H1 (cell line): ENCODE measurements at regions not wholly inside any gene's neighbourhood (a gene's known extent, or its start where the extent isn't known, plus 50 kb on each side); places are given as distances from the start of the nearest gene placed in this dataset.
A peak's percentile ranks its signal among the peaks of the same experiment; 100 is the strongest.

ENCODE experiments used
- CTCF ChIA-PET: fragments of 300-600 bp; sonication (Branson Sonifier 250); formaldehyde crosslinking; loops from one replicate; lab custom pipeline; 2021; ENCODE audit not compliant: partially characterized antibody; lab: Charles Lee
- POLR2A ChIA-PET: fragments of 300-600 bp; sonication (Branson Sonifier 250); formaldehyde crosslinking; loops from one replicate; lab custom pipeline; 2021; ENCODE audit warnings: inconsistent platforms; ENCODE audit not compliant: partially characterized antibody; lab: Charles Lee
- DNase-seq, 2 experiments: peaks; one replicate each; pipeline versions ENCODE4 v3.0.0 to v3.0.0-alpha.2; 2010 to 2022; ENCODE audit warnings: low spot score in 2 of 2, low read depth in 1 of 2, mixed read lengths in 1 of 2
- FAIRE-seq: peaks from 2 replicates; lab custom pipeline; 2011; peaks lifted over from hg19 to GRCh38; lab: Jason Lieb, UNC
- H2AFZ ChIP-seq: 2 replicates; pipeline ENCODE4 v1.8.1; 2012; ENCODE audit warnings: low read length, inconsistent platforms
- H2AK5ac ChIP-seq: 2 replicates; pipeline ENCODE4 v1.6.1; 2013; ENCODE audit warnings: low read depth, low read length
- H2BK120ac ChIP-seq: replicated peaks from 2 replicates; pipeline ENCODE3; 2013; ENCODE audit warnings: low read depth, low read length, inconsistent platforms
- H2BK12ac ChIP-seq: 2 replicates; pipeline ENCODE4 v1.6.1; 2013; ENCODE audit warnings: low read depth, low read length
- H2BK15ac ChIP-seq: 2 replicates; pipeline ENCODE4 v1.6.1; 2013; ENCODE audit warnings: low read length
- H2BK20ac ChIP-seq: 2 replicates; pipeline ENCODE4 v1.6.1; 2013; ENCODE audit warnings: low read length
- H2BK5ac ChIP-seq: 2 replicates; pipeline ENCODE4 v1.6.1; 2013; ENCODE audit warnings: low read depth, low read length
- H3K14ac ChIP-seq: 2 replicates; pipeline ENCODE4 v1.6.1; 2013; ENCODE audit warnings: inconsistent platforms; ENCODE audit not compliant: insufficient read length
- H3K18ac ChIP-seq: 2 replicates; pipeline ENCODE4 v1.6.1; 2013; ENCODE audit warnings: low read length; ENCODE audit errors: extremely low read depth
- H3K23ac ChIP-seq: 2 replicates; pipeline ENCODE4 v1.6.1; 2013; ENCODE audit warnings: inconsistent platforms; ENCODE audit not compliant: insufficient read length
- H3K23me2 ChIP-seq: 2 replicates; pipeline ENCODE4 v1.6.1; 2013; ENCODE audit warnings: low read depth, low read length
- H3K27ac ChIP-seq: 2 replicates; pipeline ENCODE4 v1.6.1; 2011; ENCODE audit warnings: low read depth, low read length, inconsistent platforms
- H3K27me3 ChIP-seq, 4 experiments: replicated peaks in 1 of 4; 1 replicate in 1 of 4; 2 replicates in 3 of 4; pipeline versions ENCODE4 v1.6.1 to v1.8.1; 2011 to 2013; ENCODE audit warnings: low read length in 3 of 4, mild to moderate bottlenecking in 3 of 4, inconsistent platforms in 2 of 4, mixed read lengths in 2 of 4, moderate library complexity in 1 of 4; ENCODE audit not compliant: control insufficient read depth in 3 of 4, insufficient read depth in 3 of 4; ENCODE audit errors: extremely low read depth in 1 of 4
- H3K36me3 ChIP-seq, 4 experiments: 2 replicates each; pipeline versions ENCODE4 v1.6.1 to v1.8.1; 2011 to 2013; ENCODE audit warnings: mild to moderate bottlenecking in 4 of 4, low read length in 3 of 4, moderate library complexity in 2 of 4, control low read depth in 1 of 4, inconsistent platforms in 1 of 4; ENCODE audit not compliant: insufficient read depth in 4 of 4, control insufficient read depth in 2 of 4
- H3K4ac ChIP-seq: replicated peaks from 2 replicates; pipeline ENCODE3; 2013; ENCODE audit warnings: low read length, low read depth, mixed read lengths, inconsistent platforms; ENCODE audit not compliant: insufficient read length
- H3K4me1 ChIP-seq, 4 experiments: replicated peaks in 1 of 4; 1 replicate in 1 of 4; 2 replicates in 3 of 4; pipeline versions ENCODE4 v1.6.1 to v1.8.1; 2011 to 2013; ENCODE audit warnings: low read length in 3 of 4, inconsistent platforms in 2 of 4, mixed read lengths in 1 of 4; ENCODE audit not compliant: insufficient read depth in 4 of 4, control insufficient read depth in 3 of 4
- H3K4me2 ChIP-seq, 2 experiments: 2 replicates each; pipeline versions ENCODE4 v1.6.1 to v1.8.1; 2011 to 2013; ENCODE audit warnings: low read depth in 2 of 2, low read length in 2 of 2, control low read depth in 1 of 2, inconsistent platforms in 1 of 2, mild to moderate bottlenecking in 1 of 2; ENCODE audit not compliant: insufficient read depth in 1 of 2
- H3K4me3 ChIP-seq, 4 experiments: fragments of 200-600, 300-600 bp in 1 of 4; sonication (generic), shearing (Covaris generic), sonication (Bioruptor Twin) in 1 of 4; 2 replicates each; pipeline versions ENCODE4 v1.5.1 to v1.8.1; 2011 to 2016; ENCODE audit warnings: low read length in 4 of 4, low read depth in 3 of 4, control low read depth in 2 of 4, inconsistent platforms in 2 of 4, mild to moderate bottlenecking in 2 of 4, mixed read lengths in 1 of 4, moderate library complexity in 1 of 4; ENCODE audit not compliant: insufficient read depth in 2 of 4; ENCODE audit errors: extremely low read depth in 1 of 4
- H3K56ac ChIP-seq: replicated peaks from 2 replicates; pipeline ENCODE3; 2013; ENCODE audit warnings: low read depth, mild to moderate bottlenecking, mixed read lengths, low read length, inconsistent platforms; ENCODE audit not compliant: insufficient read length
- H3K79me1 ChIP-seq: 2 replicates; pipeline ENCODE4 v1.6.1; 2013; ENCODE audit warnings: low read depth, low read length, control low read depth
- H3K79me2 ChIP-seq, 2 experiments: 2 replicates each; pipeline versions ENCODE4 v1.6.1 to v1.8.1; 2012 to 2013; ENCODE audit warnings: low read length in 2 of 2, mild to moderate bottlenecking in 2 of 2, inconsistent platforms in 1 of 2; ENCODE audit not compliant: insufficient read depth in 2 of 2, control insufficient read depth in 1 of 2
- H3K9ac ChIP-seq, 4 experiments: replicated peaks in 1 of 4; 1 replicate in 1 of 4; 2 replicates in 3 of 4; pipeline versions ENCODE4 v1.6.1 to v1.8.1; 2011 to 2013; ENCODE audit warnings: low read depth in 3 of 4, low read length in 3 of 4, control low read depth in 2 of 4, mild to moderate bottlenecking in 2 of 4, moderate library complexity in 2 of 4, inconsistent platforms in 1 of 4; ENCODE audit errors: extremely low read depth in 1 of 4
- H3K9me3 ChIP-seq, 2 experiments: 2 replicates each; pipeline versions ENCODE4 v1.6.1 to v1.8.1; 2012 to 2013; ENCODE audit warnings: mild to moderate bottlenecking in 2 of 2, moderate library complexity in 2 of 2, control low read depth in 1 of 2, inconsistent platforms in 1 of 2, low read depth in 1 of 2, low read length in 1 of 2, mixed read lengths in 1 of 2; ENCODE audit not compliant: insufficient read depth in 2 of 2
- H4K20me1 ChIP-seq, 2 experiments: replicated peaks in 1 of 2; 2 replicates each; pipeline versions ENCODE3 to v1.8.1; 2011 to 2013; ENCODE audit warnings: inconsistent platforms in 2 of 2, low read length in 2 of 2, mild to moderate bottlenecking in 1 of 2; ENCODE audit not compliant: insufficient read depth in 2 of 2, control insufficient read depth in 1 of 2
- H4K5ac ChIP-seq: 2 replicates; pipeline ENCODE4 v1.6.1; 2013; ENCODE audit warnings: low read length, low read depth, mixed read lengths, inconsistent platforms; ENCODE audit not compliant: insufficient read length
- H4K8ac ChIP-seq: 2 replicates; pipeline ENCODE4 v1.8.0; 2013; ENCODE audit warnings: mild to moderate bottlenecking, moderate library complexity, low read length, inconsistent platforms; ENCODE audit not compliant: insufficient read depth; ENCODE audit errors: extremely low read depth
- H4K91ac ChIP-seq: replicated peaks from 2 replicates; pipeline ENCODE3; 2013; ENCODE audit warnings: low read length, mixed read lengths, inconsistent platforms; ENCODE audit not compliant: insufficient read length
- BACH1 ChIP-seq: IDR thresholded peaks from 2 replicates; pipeline ENCODE4 v1.6.1; 2012; ENCODE audit warnings: low read length, improper control_type of control experiment
- CBX8 ChIP-seq: fragments of 300-800, 300-1000 bp; sonication (generic); IDR thresholded peaks from 2 replicates; pipeline ENCODE4 v1.7.1; 2016; ENCODE audit warnings: low read depth, low read length, borderline replicate concordance
- CTBP2 ChIP-seq: IDR thresholded peaks from 2 replicates; pipeline ENCODE4 v1.7.0; 2011; ENCODE audit warnings: borderline replicate concordance, mild to moderate bottlenecking, moderate library complexity, mixed read lengths, low read length; ENCODE audit not compliant: insufficient read depth, insufficient read length
- EZH2 ChIP-seq: fragments of 200-600 bp; sonication (generic); IDR thresholded peaks from 2 replicates; pipeline ENCODE4 v1.7.1; 2012; ENCODE audit warnings: low read depth, mild to moderate bottlenecking, moderate library complexity, low read length, inconsistent platforms; ENCODE audit not compliant: severe bottlenecking
- HDAC2 ChIP-seq, 2 experiments: fragments of 300-600 bp in 1 of 2; sonication (generic) in 1 of 2; IDR thresholded peaks; 2 replicates each; pipeline ENCODE4 v1.6.1; 2011 to 2012; ENCODE audit warnings: low read depth in 2 of 2, low read length in 2 of 2, mild to moderate bottlenecking in 2 of 2, moderate library complexity in 2 of 2, borderline replicate concordance in 1 of 2, inconsistent platforms in 1 of 2
- JUN ChIP-seq: IDR thresholded peaks from 2 replicates; pipeline ENCODE4 v1.6.1; 2011; ENCODE audit warnings: low read depth, mild to moderate bottlenecking, improper control_type of control experiment, low read length
- KDM4A ChIP-seq: IDR thresholded peaks from one replicate; pipeline ENCODE4 v1.7.1; 2012; ENCODE audit warnings: low read depth, mild to moderate bottlenecking, moderate library complexity, low read length, inconsistent platforms; ENCODE audit not compliant: severe bottlenecking
- RFX5 ChIP-seq: IDR thresholded peaks from 2 replicates; pipeline ENCODE4 v1.6.1; 2011; ENCODE audit warnings: low read depth, low read length, improper control_type of control experiment, borderline replicate concordance
- SAP30 ChIP-seq: fragments of 300-600 bp; sonication (generic); IDR thresholded peaks from 2 replicates; pipeline ENCODE4 v1.7.1; 2012; ENCODE audit warnings: low read length, moderate library complexity, mild to moderate bottlenecking, inconsistent platforms; ENCODE audit not compliant: insufficient read depth, insufficient replicate concordance
- YY1 ChIP-seq: IDR thresholded peaks from 2 replicates; pipeline ENCODE4 v1.6.1; 2011; ENCODE audit warnings: low read depth, mild to moderate bottlenecking, low read length
- WGBS, 2 experiments: shearing (Covaris generic) in 1 of 2; methylation state at CpG; one replicate each; pipeline versions ENCODE4 v1.1.6 to v1.1.7; 2013 to 2015; ENCODE audit warnings: low lambda C conversion rate in 2 of 2, mixed read lengths in 2 of 2, inconsistent platforms in 1 of 2, low coverage in 1 of 2, missing lambda C conversion rate in 1 of 2; ENCODE audit not compliant: insufficient replicate concordance in 2 of 2, insufficient coverage in 1 of 2, insufficient read length in 1 of 2; ENCODE audit errors: extremely low coverage in 1 of 2, missing lambda C conversion rate in 1 of 2; 5-methylcytosine and 5-hydroxymethylcytosine counted together
- TF ChIP-seq, protein P1 (sequence below), 3 experiments: IDR thresholded peaks; 1 replicate in 2 of 3; 2 replicates in 1 of 3; pipeline versions ENCODE4 v1.5.1 to v1.6.1; 2011; ENCODE audit warnings: low read length in 3 of 3, mild to moderate bottlenecking in 3 of 3, inconsistent platforms in 2 of 3, low read depth in 1 of 3, moderate library complexity in 1 of 3; ENCODE audit not compliant: insufficient read depth in 1 of 3; ENCODE audit errors: control extremely low read depth in 1 of 3

DNA sequence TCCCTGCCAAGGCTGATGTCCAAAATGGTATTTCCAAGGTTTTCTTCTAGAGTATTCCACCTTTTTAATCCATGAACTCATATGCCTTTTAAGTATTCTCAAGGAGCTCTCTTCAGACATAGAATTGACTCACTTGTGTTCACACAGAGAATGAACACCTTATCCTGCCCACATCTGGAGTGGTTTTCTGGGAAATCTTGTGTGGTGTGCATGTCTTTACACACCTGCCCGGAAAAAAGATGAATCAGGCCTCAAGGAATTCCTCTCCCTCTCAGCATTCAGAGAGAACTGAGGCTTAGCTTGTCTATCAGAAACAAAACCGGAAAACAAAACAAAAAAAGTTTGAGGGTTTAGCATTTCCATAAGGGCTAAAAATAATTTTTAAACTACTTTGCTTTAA, 148.8 kb downstream of the TFAP2A start:
- H2BK5ac ChIP-seq = no peak overlapping the region
- H3K4ac ChIP-seq = no peak overlapping the region
- H2AFZ ChIP-seq = no peak overlapping the region
- H2BK15ac ChIP-seq = no peak overlapping the region
- FAIRE-seq (no peak), DNase-seq (no peak)
- H3K4me2 ChIP-seq = no peak overlapping the region
- H4K91ac ChIP-seq = no peak overlapping the region
- H3K4me1 ChIP-seq = peaks cover 8 to 24% (median 16%) of the 10 kb centered on the region in 4 experiments
- H3K79me1 ChIP-seq = no peaks in the 10 kb centered on the region
- no peak overlapping the region for H3K14ac ChIP-seq
- H2BK20ac ChIP-seq = no peak overlapping the region
- H2BK12ac ChIP-seq = no peak overlapping the region
- H3K23ac ChIP-seq = no peak overlapping the region
- H4K5ac ChIP-seq = no peak overlapping the region
- no peaks in the 10 kb centered on the region for H3K23me2 ChIP-seq
- no peaks in the 10 kb centered on the region for H3K9me3 ChIP-seq
- H3K4me3 ChIP-seq = no peak overlapping the region
- no peak overlapping the region for H2BK120ac ChIP-seq
- H3K18ac ChIP-seq = peak overlapping the region; percentile 41; the same call in 1 of the 2 replicates
- H2AK5ac ChIP-seq = no peak overlapping the region
- H3K79me2 ChIP-seq = no peaks in the 10 kb centered on the region
- no peak overlapping the region for H3K9ac ChIP-seq
- CTCF ChIA-PET = interaction anchor here (0.9 kb wide), 1 partner anchor 41 kb away, joined by 3 read pairs; no protein-coding TSS in a partner anchor
- 76% methylated on average over 2 of the region's 2 CpGs; no CpG with 5 or more reads in 1 of the 2 experiments for WGBS, 2 experiments
- POLR2A ChIA-PET = no interaction called here
- no peak overlapping the region for H3K27ac ChIP-seq
- H3K36me3 ChIP-seq = no peaks in the 10 kb centered on the region
- H4K20me1 ChIP-seq = no peaks in the 10 kb centered on the region
- no peak overlapping the region for H4K8ac ChIP-seq
- no peaks in the 10 kb centered on the region for H3K27me3 ChIP-seq
- no peak overlapping the region for H3K56ac ChIP-seq
- TF ChIP-seq, protein P1, sequence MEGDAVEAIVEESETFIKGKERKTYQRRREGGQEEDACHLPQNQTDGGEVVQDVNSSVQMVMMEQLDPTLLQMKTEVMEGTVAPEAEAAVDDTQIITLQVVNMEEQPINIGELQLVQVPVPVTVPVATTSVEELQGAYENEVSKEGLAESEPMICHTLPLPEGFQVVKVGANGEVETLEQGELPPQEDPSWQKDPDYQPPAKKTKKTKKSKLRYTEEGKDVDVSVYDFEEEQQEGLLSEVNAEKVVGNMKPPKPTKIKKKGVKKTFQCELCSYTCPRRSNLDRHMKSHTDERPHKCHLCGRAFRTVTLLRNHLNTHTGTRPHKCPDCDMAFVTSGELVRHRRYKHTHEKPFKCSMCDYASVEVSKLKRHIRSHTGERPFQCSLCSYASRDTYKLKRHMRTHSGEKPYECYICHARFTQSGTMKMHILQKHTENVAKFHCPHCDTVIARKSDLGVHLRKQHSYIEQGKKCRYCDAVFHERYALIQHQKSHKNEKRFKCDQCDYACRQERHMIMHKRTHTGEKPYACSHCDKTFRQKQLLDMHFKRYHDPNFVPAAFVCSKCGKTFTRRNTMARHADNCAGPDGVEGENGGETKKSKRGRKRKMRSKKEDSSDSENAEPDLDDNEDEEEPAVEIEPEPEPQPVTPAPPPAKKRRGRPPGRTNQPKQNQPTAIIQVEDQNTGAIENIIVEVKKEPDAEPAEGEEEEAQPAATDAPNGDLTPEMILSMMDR (IDR thresholded peaks at IDR 0.05; ENCODE audit: control extremely low read depth in 1 of 3, insufficient read depth in 1 of 3, low read depth in 1 of 3, low read length in 3 of 3) = no peak
- no peak for TF ChIP-seq KDM4A
- no peak for TF ChIP-seq HDAC2 (IDR thresholded peaks at IDR 0.05; ENCODE audit: borderline replicate concordance in 1 of 2, low read depth in 2 of 2, low read length in 2 of 2)
- TF ChIP-seq RFX5 = no peak
- no peak for TF ChIP-seq CTBP2
- TF ChIP-seq JUN = no peak
- TF ChIP-seq BACH1 = no peak
- TF ChIP-seq YY1 = no peak
- TF ChIP-seq CBX8 = no peak
- no peak for TF ChIP-seq EZH2
- no peak for TF ChIP-seq SAP30
